Loucy (cell line): ENCODE measurements at regions not wholly inside any gene's neighbourhood (a gene's known extent, or its start where the extent isn't known, plus 50 kb on each side); places are given as distances from the start of the nearest gene placed in this dataset.

Experiments
- EZH2phosphoT487 ChIP-seq: fragments of 200-600 bp; IDR thresholded peaks from 2 replicates; pipeline ENCODE4 v1.6.1; 2018; ENCODE audit warnings: antibody characterized with exemption, mild to moderate bottlenecking, moderate library complexity, borderline replicate concordance
- TF ChIP-seq, protein P1 (sequence below): fragments of 200-600 bp; sonication (generic); conservative IDR thresholded peaks from 2 replicates; pipeline ENCODE4 v1.5.1; 2014; ENCODE audit warnings: mild to moderate bottlenecking, antibody characterized with exemption, low read length

DNA sequence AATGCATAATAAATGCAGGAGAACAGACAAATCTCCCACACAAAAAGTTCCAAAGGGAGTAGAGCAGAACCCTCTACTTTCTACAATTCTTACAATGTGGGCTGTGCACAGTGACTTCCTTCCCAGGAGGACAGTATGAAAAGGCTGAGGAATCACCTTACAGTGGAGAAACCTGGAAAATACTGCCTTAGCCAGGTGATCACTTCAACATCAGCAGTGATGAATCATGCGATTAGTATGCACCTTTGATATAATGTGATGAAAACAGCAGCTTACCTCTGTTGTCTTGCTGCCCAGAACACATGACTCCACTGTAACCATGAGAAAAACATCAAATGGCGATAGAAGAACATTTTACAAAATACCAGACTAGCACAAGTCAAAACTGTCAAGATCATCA is 329.7 kb upstream of the POM121L12 start:
- TF ChIP-seq, protein P1, sequence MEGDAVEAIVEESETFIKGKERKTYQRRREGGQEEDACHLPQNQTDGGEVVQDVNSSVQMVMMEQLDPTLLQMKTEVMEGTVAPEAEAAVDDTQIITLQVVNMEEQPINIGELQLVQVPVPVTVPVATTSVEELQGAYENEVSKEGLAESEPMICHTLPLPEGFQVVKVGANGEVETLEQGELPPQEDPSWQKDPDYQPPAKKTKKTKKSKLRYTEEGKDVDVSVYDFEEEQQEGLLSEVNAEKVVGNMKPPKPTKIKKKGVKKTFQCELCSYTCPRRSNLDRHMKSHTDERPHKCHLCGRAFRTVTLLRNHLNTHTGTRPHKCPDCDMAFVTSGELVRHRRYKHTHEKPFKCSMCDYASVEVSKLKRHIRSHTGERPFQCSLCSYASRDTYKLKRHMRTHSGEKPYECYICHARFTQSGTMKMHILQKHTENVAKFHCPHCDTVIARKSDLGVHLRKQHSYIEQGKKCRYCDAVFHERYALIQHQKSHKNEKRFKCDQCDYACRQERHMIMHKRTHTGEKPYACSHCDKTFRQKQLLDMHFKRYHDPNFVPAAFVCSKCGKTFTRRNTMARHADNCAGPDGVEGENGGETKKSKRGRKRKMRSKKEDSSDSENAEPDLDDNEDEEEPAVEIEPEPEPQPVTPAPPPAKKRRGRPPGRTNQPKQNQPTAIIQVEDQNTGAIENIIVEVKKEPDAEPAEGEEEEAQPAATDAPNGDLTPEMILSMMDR: no peak
- TF ChIP-seq EZH2phosphoT487: no peak
